Activated CD4-positive, alpha-beta T cell treated with anti-CD3 and anti-CD28 coated beads for 36 hours (primary cell): ENCODE measurements at regions not wholly inside any gene's neighbourhood (a gene's known extent, or its start where the extent isn't known, plus 50 kb on each side); places are given as distances from the start of the nearest gene placed in this dataset.

ENCODE experiments used
- ATAC-seq: fragments of 200-7000 bp; cut with Tn5 transposase; one replicate; pipeline ENCODE4 v1.10.0; 2021; ENCODE audit warnings: mild to moderate bottlenecking, moderate library complexity
- CTCF ChIA-PET: fragments of 350-600 bp; sonication (Branson Sonifier 250); formaldehyde crosslinking; loops from one replicate; lab custom pipeline; 2021; ENCODE audit warnings: antibody characterized with exemption; lab: Charles Lee
- POLR2A ChIA-PET: fragments of 350-600 bp; sonication (Branson Sonifier 250); formaldehyde crosslinking; loops from one replicate; lab custom pipeline; 2021; ENCODE audit warnings: antibody characterized with exemption, inconsistent platforms; lab: Charles Lee
- DNase-seq: peaks from one replicate; pipeline ENCODE4 v3.0.0-alpha.2; 2020
- H3K27ac Mint-ChIP-seq: one replicate; pipeline ENCODE4 v1.8.0; 2021; ENCODE audit warnings: mixed read lengths
- H3K27me3 Mint-ChIP-seq: one replicate; pipeline ENCODE4 v1.8.0; 2021; ENCODE audit warnings: mixed read lengths
- H3K36me3 Mint-ChIP-seq: one replicate; pipeline ENCODE4 v1.8.0; 2021; ENCODE audit warnings: low read depth, mixed read lengths
- H3K4me1 Mint-ChIP-seq: one replicate; pipeline ENCODE4 v1.8.0; 2021; ENCODE audit warnings: mixed read lengths
- H3K4me3 Mint-ChIP-seq: one replicate; pipeline ENCODE4 v1.8.0; 2021; ENCODE audit warnings: mild to moderate bottlenecking, moderate library complexity, mixed read lengths
- H3K9me3 Mint-ChIP-seq: one replicate; pipeline ENCODE4 v1.8.0; 2021; ENCODE audit warnings: low read depth, mixed read lengths
- intact Hi-C, 2 experiments: fragments of 100-400 bp; cut with DNase I in 1 of 2; cut with micrococcal nuclease in 1 of 2; formaldehyde crosslinking; loops; one replicate each; pipeline versions ENCODE4 v1.14.2 to v1.15.1; 2022 to 2024; cut with DNase I, micrococcal nuclease

DNA sequence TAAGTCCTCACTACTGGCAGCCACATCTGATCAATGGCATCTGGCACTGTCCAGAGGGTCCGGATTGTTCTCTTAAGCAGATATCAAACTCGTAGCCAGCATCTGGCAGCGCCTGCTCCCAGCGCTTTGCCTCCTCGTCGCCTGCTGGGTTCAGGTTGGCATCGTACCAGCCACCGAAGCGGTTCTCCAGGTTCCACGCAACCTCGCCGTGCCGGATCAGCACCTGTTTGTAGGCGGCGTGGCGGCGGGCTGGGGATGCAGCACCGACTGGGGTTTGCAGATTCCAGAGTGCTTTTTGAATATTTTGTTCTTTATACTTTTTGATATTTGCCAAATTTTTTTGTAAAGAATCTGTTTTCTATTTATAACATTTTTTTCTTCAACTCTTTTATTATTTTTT, 111.6 kb downstream of the NR2F2 start:
- intact Hi-C loops = no loop called here
- no peaks in the 10 kb centered on the region for H3K36me3 Mint-ChIP-seq
- peaks cover 6% of the 10 kb centered on the region for H3K27me3 Mint-ChIP-seq
- ChIA-PET CTCF (no interaction called here), POLR2A (no interaction called here)
- H3K4me3 Mint-ChIP-seq = no peak overlapping the region
- no peaks in the 10 kb centered on the region for H3K4me1 Mint-ChIP-seq
- H3K9me3 Mint-ChIP-seq = no peaks in the 10 kb centered on the region
- no peak overlapping the region for H3K27ac Mint-ChIP-seq
- no peak for DNase-seq
- no peak for ATAC-seq

DNA sequence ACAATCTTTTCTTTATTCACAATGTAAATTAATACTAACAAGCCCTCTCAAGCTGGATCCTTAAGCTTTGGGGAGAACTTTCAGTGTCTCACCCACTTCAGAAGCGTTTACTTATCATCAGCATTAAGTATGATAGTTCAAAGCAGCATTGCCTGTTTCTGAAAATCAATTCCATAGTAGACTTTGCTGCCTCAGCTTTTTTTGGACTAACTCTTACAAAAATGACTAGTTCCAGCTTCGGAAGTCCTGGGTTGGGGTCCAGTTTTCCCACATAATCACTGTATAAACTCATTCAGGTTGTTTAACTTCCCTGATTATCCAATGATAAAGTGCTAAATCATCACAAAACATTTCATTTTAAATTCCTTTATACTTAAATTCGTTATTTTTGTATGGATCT, 114.4 kb downstream of the NR2F2 start:
- Mint-ChIP-seq H3K27ac (no peak overlapping the region), H3K36me3 (no peaks in the 10 kb centered on the region), H3K27me3 (peaks cover 5% of the 10 kb centered on the region), H3K4me1 (no peaks in the 10 kb centered on the region), H3K9me3 (no peaks in the 10 kb centered on the region), H3K4me3 (no peak overlapping the region)
- no peak for ATAC-seq
- CTCF ChIA-PET = no interaction called here
- no peak for DNase-seq
- intact Hi-C loops = no loop called here
- POLR2A ChIA-PET = no interaction called here

DNA sequence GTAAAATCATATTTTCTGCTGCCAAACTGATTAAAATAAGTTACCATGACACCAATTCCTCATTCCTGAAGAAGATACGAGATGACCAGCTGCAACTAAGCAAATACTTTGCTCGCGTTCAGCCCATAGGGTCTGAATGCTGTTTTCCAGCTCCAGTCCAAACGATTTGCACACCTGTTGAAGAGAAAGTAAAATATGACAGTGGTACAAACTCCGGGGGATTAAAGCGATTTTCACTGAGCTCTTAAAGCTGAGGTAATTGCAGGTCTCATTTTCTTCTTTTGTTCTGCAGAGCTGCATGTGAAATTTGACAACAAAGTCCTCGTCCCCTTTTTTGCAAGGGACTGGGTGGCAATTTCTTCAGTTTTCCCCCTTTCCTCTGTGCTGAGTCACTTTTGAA, 118.4 kb downstream of the NR2F2 start:
- Mint-ChIP-seq H3K36me3 (no peaks in the 10 kb centered on the region), H3K9me3 (no peaks in the 10 kb centered on the region), H3K4me3 (no peak overlapping the region), H3K4me1 (no peaks in the 10 kb centered on the region), H3K27me3 (peaks cover 7% of the 10 kb centered on the region), H3K27ac (no peak overlapping the region)
- CTCF ChIA-PET = no interaction called here
- ATAC-seq = no peak
- POLR2A ChIA-PET = no interaction called here
- DNase-seq = no peak
- intact Hi-C loops = no loop called here

DNA sequence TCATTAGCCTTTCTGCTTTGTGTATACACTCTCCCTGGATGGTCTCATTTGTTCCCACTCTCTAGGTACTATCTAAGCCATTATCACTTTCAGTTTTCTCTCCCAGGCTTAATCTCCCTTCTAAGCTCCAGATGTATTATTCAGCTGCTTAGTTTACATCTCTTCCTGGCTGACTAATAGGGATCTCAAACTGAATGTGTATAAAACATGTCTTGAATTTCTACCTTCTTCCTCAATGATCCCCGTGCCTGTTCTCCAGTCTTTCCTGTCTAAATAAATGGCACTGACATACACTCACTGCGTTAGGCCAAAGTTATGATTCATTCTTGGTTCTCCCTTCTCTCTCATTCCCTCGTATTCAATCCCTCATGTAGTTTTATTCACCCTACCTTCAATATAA, 127.3 kb downstream of the NR2F2 start:
- Mint-ChIP-seq H3K9me3 (no peaks in the 10 kb centered on the region), H3K27ac (no peak overlapping the region), H3K36me3 (no peaks in the 10 kb centered on the region), H3K4me1 (no peaks in the 10 kb centered on the region), H3K27me3 (peaks cover 5% of the 10 kb centered on the region), H3K4me3 (no peak overlapping the region)
- ATAC-seq (no peak), DNase-seq (no peak)
- ChIA-PET CTCF (interaction anchor here (0.7 kb wide), 1 partner anchor 1793 kb away, joined by 4 read pairs; no protein-coding TSS in a partner anchor), POLR2A (no interaction called here)
- intact Hi-C loops = no loop called here

DNA sequence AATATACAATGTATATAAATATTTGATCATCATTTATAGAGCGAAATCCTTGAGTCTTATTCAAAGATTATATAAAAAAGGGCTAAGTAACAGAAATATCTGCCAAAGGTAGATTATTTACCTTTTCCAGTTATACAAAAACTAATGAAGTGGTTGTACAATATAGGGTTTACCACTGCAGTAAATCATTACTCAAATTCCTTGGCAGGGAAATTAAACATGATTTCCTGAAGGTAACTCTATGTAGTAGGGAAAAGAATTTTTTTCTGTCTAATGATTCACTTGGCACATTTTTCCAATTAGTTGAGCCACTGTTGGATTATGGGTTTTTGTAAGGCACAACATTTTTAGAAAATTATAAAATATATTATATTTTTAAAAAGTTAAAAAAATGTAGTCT, 129.6 kb downstream of the NR2F2 start:
- intact Hi-C loops = no loop called here
- Mint-ChIP-seq H3K27me3 (peaks cover 3% of the 10 kb centered on the region), H3K36me3 (no peaks in the 10 kb centered on the region), H3K4me3 (no peak overlapping the region), H3K9me3 (no peaks in the 10 kb centered on the region), H3K27ac (no peak overlapping the region), H3K4me1 (no peaks in the 10 kb centered on the region)
- ChIA-PET CTCF (no interaction called here), POLR2A (no interaction called here)
- ATAC-seq (no peak), DNase-seq (no peak)

DNA sequence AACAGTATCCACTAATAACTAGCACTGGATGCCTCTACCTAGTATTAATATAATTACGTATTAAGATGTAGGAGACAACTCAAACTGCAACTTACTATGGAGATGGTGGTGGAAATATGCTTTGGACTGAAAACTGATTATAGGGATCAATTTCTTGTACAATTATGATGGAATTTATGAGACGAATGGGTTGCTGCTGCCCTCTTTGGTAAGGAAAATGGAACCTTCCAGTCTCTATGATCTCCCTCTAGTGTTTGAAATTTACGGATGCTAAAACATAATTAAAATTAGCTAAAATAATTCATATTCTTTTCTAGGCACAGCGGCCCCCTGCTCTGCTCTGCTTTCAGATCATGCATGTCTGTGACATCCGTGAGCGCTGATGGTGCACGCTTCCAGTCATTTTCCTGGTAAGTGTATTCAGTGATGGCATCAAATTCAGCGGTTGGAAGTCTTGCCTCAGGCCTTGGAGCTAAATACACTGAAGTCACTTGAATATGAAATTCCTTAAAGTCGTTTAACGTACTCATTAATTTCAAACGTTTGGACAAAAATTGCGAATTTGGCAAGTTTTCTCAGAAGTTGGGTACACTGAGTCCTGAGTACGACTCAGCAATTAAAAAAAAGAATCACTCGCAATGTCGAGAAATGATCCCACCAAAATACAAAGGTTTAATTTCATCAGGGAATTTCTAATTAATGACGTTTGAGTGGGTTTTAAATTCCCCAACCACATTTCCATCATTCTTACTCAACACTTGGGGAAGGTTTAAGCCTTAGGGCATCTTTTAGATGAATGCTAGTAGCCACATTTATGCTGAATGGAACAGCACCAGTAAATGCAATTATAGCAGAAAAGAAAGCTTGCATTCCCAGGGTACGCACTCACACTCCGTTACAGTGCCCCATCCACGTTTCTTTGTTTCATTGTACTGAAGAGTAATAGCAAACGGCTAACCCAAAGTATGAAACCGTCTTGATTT, 132.6 kb downstream of the NR2F2 start:
- no peak for ATAC-seq
- H3K36me3 Mint-ChIP-seq = no peaks in the 10 kb centered on the region
- ChIA-PET CTCF (no interaction called here), POLR2A (no interaction called here)
- DNase-seq = no peak
- no peaks in the 10 kb centered on the region for H3K4me1 Mint-ChIP-seq
- H3K27me3 Mint-ChIP-seq = no peaks in the 10 kb centered on the region
- H3K4me3 Mint-ChIP-seq = no peak overlapping the region
- H3K27ac Mint-ChIP-seq = no peak overlapping the region
- intact Hi-C loops = no loop called here
- no peaks in the 10 kb centered on the region for H3K9me3 Mint-ChIP-seq

DNA sequence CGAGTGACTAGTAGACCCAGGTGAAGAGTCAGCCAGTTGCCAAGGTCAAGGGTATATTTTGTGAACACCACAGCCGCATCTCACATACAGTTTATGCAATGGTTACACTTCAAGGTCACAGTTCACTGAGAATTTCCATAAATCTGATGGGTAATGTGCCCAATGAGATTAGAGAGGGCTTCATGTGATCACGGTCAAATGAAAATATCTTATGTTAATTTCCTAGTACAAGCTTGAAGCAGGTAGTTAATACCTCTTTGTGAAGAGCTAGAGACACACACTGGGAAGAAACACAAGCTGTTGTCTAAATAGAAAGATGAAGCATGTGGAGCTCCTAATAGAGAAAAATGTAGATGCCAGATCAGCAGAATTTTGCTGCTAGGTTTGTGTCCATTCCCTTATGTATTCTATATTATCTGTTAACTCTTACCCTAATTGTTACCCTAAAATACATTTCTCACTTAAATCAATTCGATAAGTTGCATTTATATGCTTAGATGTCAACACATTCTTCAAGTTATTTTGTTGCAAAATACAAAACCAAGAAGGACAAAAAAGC, 136.0 kb downstream of the NR2F2 start:
- no peaks in the 10 kb centered on the region for H3K27me3 Mint-ChIP-seq
- ATAC-seq = no peak
- POLR2A ChIA-PET = no interaction called here
- intact Hi-C loops = no loop called here
- H3K36me3 Mint-ChIP-seq = no peaks in the 10 kb centered on the region
- no peak overlapping the region for H3K4me3 Mint-ChIP-seq
- H3K4me1 Mint-ChIP-seq = no peaks in the 10 kb centered on the region
- no peak for DNase-seq
- no peak overlapping the region for H3K27ac Mint-ChIP-seq
- CTCF ChIA-PET = interaction anchor here (0.6 kb wide), 1 partner anchor 462 kb away, joined by 3 read pairs; no protein-coding TSS in a partner anchor
- H3K9me3 Mint-ChIP-seq = no peaks in the 10 kb centered on the region

DNA sequence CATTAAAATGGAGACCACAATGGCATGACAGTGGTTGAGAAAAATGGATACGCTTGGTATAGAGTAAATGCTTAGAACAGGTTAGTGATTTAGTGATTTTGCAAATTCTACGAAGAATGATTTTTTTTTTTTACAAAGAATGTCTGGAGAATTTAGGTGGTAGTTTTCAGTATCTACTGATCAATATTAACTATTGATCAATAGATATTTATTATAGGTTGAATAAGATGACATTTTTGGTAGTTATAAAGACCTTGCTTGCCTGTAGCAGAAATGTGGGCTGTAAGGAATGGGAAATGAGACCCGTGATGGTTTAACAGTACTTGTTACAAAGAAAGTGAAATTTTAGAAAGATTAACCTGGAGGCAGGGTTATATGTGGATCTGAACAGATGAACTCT, 137.5 kb downstream of the NR2F2 start:
- H3K4me1 Mint-ChIP-seq = no peaks in the 10 kb centered on the region
- DNase-seq = no peak
- no peak for ATAC-seq
- no peaks in the 10 kb centered on the region for H3K9me3 Mint-ChIP-seq
- no peak overlapping the region for H3K4me3 Mint-ChIP-seq
- no peaks in the 10 kb centered on the region for H3K36me3 Mint-ChIP-seq
- no peaks in the 10 kb centered on the region for H3K27me3 Mint-ChIP-seq
- ChIA-PET CTCF (no interaction called here), POLR2A (no interaction called here)
- no peak overlapping the region for H3K27ac Mint-ChIP-seq
- intact Hi-C loops = no loop called here

DNA sequence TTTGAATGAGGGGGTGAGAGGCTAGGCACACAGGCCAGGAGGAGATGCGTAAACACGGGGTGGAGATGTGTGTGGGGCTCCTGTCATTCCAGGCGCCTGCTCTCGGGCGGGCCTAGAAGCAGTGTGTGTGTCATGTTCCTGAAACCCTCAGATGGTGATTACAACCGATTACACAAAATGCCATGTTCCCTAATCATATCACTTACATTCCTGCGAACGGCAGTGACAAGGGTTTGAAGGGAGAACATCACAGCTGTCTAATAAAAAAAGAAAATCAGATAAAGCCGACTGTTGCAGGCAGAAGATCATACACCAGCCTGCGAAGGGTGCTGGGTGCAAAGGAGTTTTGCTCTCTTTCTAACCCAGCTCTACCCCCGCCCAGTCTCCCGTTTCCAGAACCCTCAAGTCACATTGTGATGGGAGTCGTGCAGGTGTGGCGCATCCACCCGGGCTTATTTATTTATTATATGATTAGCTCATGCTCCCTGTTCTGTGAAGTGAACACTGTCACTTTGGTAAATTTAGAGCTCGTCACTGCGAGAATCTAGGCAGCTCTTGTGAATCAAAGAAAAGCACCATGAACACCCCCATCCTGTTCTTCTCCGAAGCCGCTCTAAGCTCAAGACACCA, 140.3 kb downstream of the NR2F2 start:
- Mint-ChIP-seq H3K27ac (no peak overlapping the region), H3K27me3 (no peaks in the 10 kb centered on the region), H3K4me3 (no peak overlapping the region), H3K4me1 (no peaks in the 10 kb centered on the region), H3K36me3 (no peaks in the 10 kb centered on the region), H3K9me3 (no peaks in the 10 kb centered on the region)
- ChIA-PET POLR2A (no interaction called here), CTCF (interaction anchor here (0.7 kb wide), 1 partner anchor 784 kb away, joined by 3 read pairs; no protein-coding TSS in a partner anchor)
- ATAC-seq (no peak), DNase-seq (no peak)
- intact Hi-C loops = no loop called here

DNA sequence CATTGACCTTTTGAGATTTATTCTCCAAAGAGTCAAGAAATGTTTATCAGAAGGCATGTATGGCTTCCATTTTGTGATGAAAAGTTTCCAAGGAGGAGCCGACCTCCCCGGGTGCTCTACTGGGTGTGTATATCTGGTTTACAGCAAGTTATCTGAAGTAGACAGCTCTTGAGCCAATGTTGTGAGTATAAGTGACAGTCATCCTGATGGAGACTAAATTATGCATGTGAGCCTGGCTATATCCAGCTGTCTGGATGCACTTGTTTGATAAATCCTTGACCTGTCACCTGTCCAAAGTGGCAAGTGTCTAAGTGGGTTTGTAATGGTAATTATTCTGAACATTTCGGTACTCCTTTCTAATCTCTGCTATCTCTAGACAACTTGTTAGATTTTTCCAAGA, 142.2 kb downstream of the NR2F2 start:
- Mint-ChIP-seq H3K27me3 (no peaks in the 10 kb centered on the region), H3K9me3 (no peaks in the 10 kb centered on the region), H3K36me3 (no peaks in the 10 kb centered on the region), H3K4me1 (no peaks in the 10 kb centered on the region), H3K27ac (no peak overlapping the region), H3K4me3 (no peak overlapping the region)
- ATAC-seq (no peak), DNase-seq (no peak)
- ChIA-PET POLR2A (no interaction called here), CTCF (interaction anchor here (0.7 kb wide), 1 partner anchor 1018 kb away, joined by 3 read pairs; no protein-coding TSS in a partner anchor)
- intact Hi-C loops = no loop called here

DNA sequence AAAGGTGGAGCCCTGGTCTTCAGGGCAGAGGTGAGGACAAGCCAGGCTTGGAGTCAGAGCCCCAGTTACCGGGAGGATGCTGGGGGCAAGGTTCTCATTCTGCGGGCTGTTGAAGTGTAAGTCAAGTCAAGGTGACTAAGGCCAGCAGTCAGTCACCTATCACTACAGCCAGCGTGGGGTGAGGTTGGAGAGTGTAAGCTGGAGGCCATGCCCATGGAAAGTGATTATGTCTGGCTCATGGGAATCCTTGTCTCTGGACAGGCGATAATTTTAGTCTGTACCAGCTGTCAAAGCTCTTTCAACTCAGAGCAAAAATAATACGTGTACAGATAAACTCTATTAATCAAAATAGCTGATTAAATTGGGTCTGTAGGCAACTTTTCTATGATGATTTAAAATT, 143.1 kb downstream of the NR2F2 start:
- no peak overlapping the region for H3K4me3 Mint-ChIP-seq
- no peaks in the 10 kb centered on the region for H3K27me3 Mint-ChIP-seq
- intact Hi-C loops = no loop called here
- ATAC-seq (no peak), DNase-seq (no peak)
- no peak overlapping the region for H3K27ac Mint-ChIP-seq
- POLR2A ChIA-PET = no interaction called here
- H3K36me3 Mint-ChIP-seq = no peaks in the 10 kb centered on the region
- no peaks in the 10 kb centered on the region for H3K4me1 Mint-ChIP-seq
- CTCF ChIA-PET = interaction anchor here (0.6 kb wide), 1 partner anchor 16 kb away, joined by 4 read pairs; no protein-coding TSS in a partner anchor
- H3K9me3 Mint-ChIP-seq = no peaks in the 10 kb centered on the region
